CD8-positive, alpha-beta memory T cell (primary cell): ENCODE measurements at regions not wholly inside any gene's neighbourhood (a gene's known extent, or its start where the extent isn't known, plus 50 kb on each side); places are given as distances from the start of the nearest gene placed in this dataset.
"Not testable (repeated sequence)": the region's sequence is repeated elsewhere in the genome, so short reads cannot be mapped to it uniquely, and the experiment has no call there.

Experiments
- CTCF ChIA-PET: fragments of 350-600 bp; sonication (Branson Sonifier 250); formaldehyde crosslinking; loops from one replicate; lab custom pipeline; 2021; ENCODE audit warnings: antibody characterized with exemption; lab: Charles Lee
- POLR2A ChIA-PET: fragments of 350-600 bp; sonication (Branson Sonifier 250); formaldehyde crosslinking; loops from one replicate; lab custom pipeline; 2021; ENCODE audit warnings: antibody characterized with exemption; lab: Charles Lee
- DNase-seq, 5 donors: peaks; one replicate each; pipeline versions ENCODE4 v3.0.0 to v3.0.0-alpha.2; 2020 to 2022; ENCODE audit warnings: mixed read lengths in 1 of 5
- H3K27ac ChIP-seq: one replicate; pipeline ENCODE4 v1.7.0; 2013; ENCODE audit warnings: low read depth, mild to moderate bottlenecking, low read length, moderate library complexity
- H3K27me3 ChIP-seq: 2 replicates; pipeline ENCODE4 v1.7.0; 2013; ENCODE audit warnings: low read length, mild to moderate bottlenecking; ENCODE audit not compliant: insufficient read depth, poor library complexity, severe bottlenecking
- H3K36me3 ChIP-seq: 2 replicates; pipeline ENCODE4 v1.7.0; 2013; ENCODE audit warnings: mild to moderate bottlenecking, low read length, moderate library complexity; ENCODE audit not compliant: insufficient read depth
- H3K4me1 ChIP-seq: 2 replicates; pipeline ENCODE4 v1.7.0; 2013; ENCODE audit warnings: mild to moderate bottlenecking, low read length, moderate library complexity; ENCODE audit not compliant: insufficient read depth
- H3K4me3 ChIP-seq: 2 replicates; pipeline ENCODE4 v1.7.0; 2013; ENCODE audit warnings: mild to moderate bottlenecking, low read length
- H3K9me3 ChIP-seq: 2 replicates; pipeline ENCODE4 v1.7.0; 2013; ENCODE audit warnings: mild to moderate bottlenecking, low read length
- H3K27ac Mint-ChIP-seq, 8 donors: one replicate each; pipeline ENCODE4 v1.8.0; 2020 to 2021; ENCODE audit warnings: mixed read lengths in 8 of 8, mild to moderate bottlenecking in 6 of 8, inconsistent platforms in 3 of 8, moderate library complexity in 3 of 8
- H3K27me3 Mint-ChIP-seq, 2 donors: one replicate each; pipeline ENCODE4 v1.8.0; 2020 to 2021; ENCODE audit warnings: mixed read lengths in 2 of 2, mild to moderate bottlenecking in 1 of 2, moderate library complexity in 1 of 2
- H3K36me3 Mint-ChIP-seq, 3 donors: one replicate each; pipeline ENCODE4 v1.8.0; 2020 to 2021; ENCODE audit warnings: mixed read lengths in 3 of 3, inconsistent platforms in 1 of 3, mild to moderate bottlenecking in 1 of 3
- H3K4me1 Mint-ChIP-seq, 3 donors: one replicate each; pipeline ENCODE4 v1.8.0; 2020 to 2021; ENCODE audit warnings: mixed read lengths in 3 of 3, inconsistent platforms in 1 of 3, mild to moderate bottlenecking in 1 of 3
- H3K4me3 Mint-ChIP-seq, 7 donors: one replicate each; pipeline ENCODE4 v1.8.0; 2020 to 2021; ENCODE audit warnings: mixed read lengths in 7 of 7, mild to moderate bottlenecking in 6 of 7, moderate library complexity in 4 of 7, inconsistent platforms in 2 of 7
- H3K9me3 Mint-ChIP-seq, 5 donors: one replicate each; pipeline ENCODE4 v1.8.0; 2020 to 2022; ENCODE audit warnings: mixed read lengths in 5 of 5, mild to moderate bottlenecking in 3 of 5, moderate library complexity in 2 of 5, inconsistent platforms in 1 of 5

- Histone ChIP-seq H3K4me3 (no peak overlapping the region), H3K4me1 (no peaks in the 10 kb centered on the region), H3K36me3 (no peaks in the 10 kb centered on the region), H3K9me3 (no peaks in the 10 kb centered on the region), H3K27ac (no peak overlapping the region), H3K27me3 (no peaks in the 10 kb centered on the region)
- H3K9me3 Mint-ChIP-seq: peaks cover 2 to 27% (median 7%) of the 10 kb centered on the region in 5 donors
- no peak overlapping the region for H3K4me3 Mint-ChIP-seq
- no peak overlapping the region for H3K27ac Mint-ChIP-seq
- peaks cover 0 to 1% of the 10 kb centered on the region in 2 donors for H3K27me3 Mint-ChIP-seq
- DNase-seq: no peak
- H3K4me1 Mint-ChIP-seq: no peaks in the 10 kb centered on the region
- ChIA-PET CTCF (no interaction called here), POLR2A (no interaction called here)
- no peaks in the 10 kb centered on the region for H3K36me3 Mint-ChIP-seq
These were observed 414.6 kb downstream of the TDRD3 start for GRCh38 chr13:60811581-60811980.

GRCh38 chr13:60805640-60806039 lies 408.6 kb downstream of the TDRD3 start:
- H3K27ac ChIP-seq, H3K36me3 ChIP-seq, H3K4me1 ChIP-seq, H3K36me3 Mint-ChIP-seq, H3K27me3 Mint-ChIP-seq, H3K4me3 ChIP-seq, H3K27ac Mint-ChIP-seq, H3K27me3 ChIP-seq, POLR2A ChIA-PET, H3K4me1 Mint-ChIP-seq, DNase-seq, H3K9me3 ChIP-seq, H3K4me3 Mint-ChIP-seq, CTCF ChIA-PET: not testable (repeated sequence)
- H3K9me3 Mint-ChIP-seq: peaks cover 2 to 12% (median 5%) of the 10 kb centered on the region in 5 donors

- Mint-ChIP-seq H3K36me3 (no peaks in the 10 kb centered on the region), H3K4me1 (no peaks in the 10 kb centered on the region), H3K4me3 (no peak overlapping the region), H3K27me3 (no peaks in the 10 kb centered on the region), H3K9me3 (peaks cover 0 to 4% (median 0%) of the 10 kb centered on the region in 5 donors), H3K27ac (no peak overlapping the region)
- Histone ChIP-seq H3K4me3 (no peak overlapping the region), H3K27ac (no peak overlapping the region), H3K9me3 (no peaks in the 10 kb centered on the region), H3K4me1 (no peaks in the 10 kb centered on the region), H3K36me3 (no peaks in the 10 kb centered on the region), H3K27me3 (no peaks in the 10 kb centered on the region)
- ChIA-PET POLR2A (no interaction called here), CTCF (no interaction called here)
- no peak for DNase-seq
These were observed 401.5 kb downstream of the TDRD3 start for GRCh38 chr13:60798503-60798902.

- no peak for DNase-seq
- Histone ChIP-seq H3K36me3 (no peaks in the 10 kb centered on the region), H3K27me3 (no peaks in the 10 kb centered on the region), H3K27ac (no peak overlapping the region), H3K4me1 (no peaks in the 10 kb centered on the region), H3K9me3 (no peaks in the 10 kb centered on the region), H3K4me3 (no peak overlapping the region)
- ChIA-PET CTCF (no interaction called here), POLR2A (no interaction called here)
- Mint-ChIP-seq H3K36me3 (no peaks in the 10 kb centered on the region), H3K27me3 (no peaks in the 10 kb centered on the region), H3K4me3 (no peak overlapping the region), H3K27ac (no peak overlapping the region), H3K4me1 (no peaks in the 10 kb centered on the region), H3K9me3 (peaks cover 0 to 2% (median 0%) of the 10 kb centered on the region in 5 donors)
These were observed 400.1 kb downstream of the TDRD3 start for GRCh38 chr13:60797112-60797511.

GRCh38 chr13:60794751-60795150 lies 397.7 kb downstream of the TDRD3 start:
- H3K27me3 Mint-ChIP-seq: no peaks in the 10 kb centered on the region
- H3K27me3 ChIP-seq: no peaks in the 10 kb centered on the region
- no peaks in the 10 kb centered on the region for H3K36me3 Mint-ChIP-seq
- H3K4me1 ChIP-seq: no peaks in the 10 kb centered on the region
- no peak overlapping the region for H3K27ac Mint-ChIP-seq
- ChIA-PET CTCF (no interaction called here), POLR2A (no interaction called here)
- no peak overlapping the region for H3K27ac ChIP-seq
- H3K36me3 ChIP-seq: no peaks in the 10 kb centered on the region
- H3K9me3 ChIP-seq: no peaks in the 10 kb centered on the region
- H3K9me3 Mint-ChIP-seq: peaks cover 0 to 2% (median 0%) of the 10 kb centered on the region in 5 donors
- no peak overlapping the region for H3K4me3 ChIP-seq
- H3K4me1 Mint-ChIP-seq: no peaks in the 10 kb centered on the region
- no peak for DNase-seq
- no peak overlapping the region for H3K4me3 Mint-ChIP-seq

GRCh38 chr13:60790620-60791019 lies 393.6 kb downstream of the TDRD3 start:
- no peaks in the 10 kb centered on the region for H3K27me3 Mint-ChIP-seq
- Histone ChIP-seq H3K27me3 (no peaks in the 10 kb centered on the region), H3K36me3 (no peaks in the 10 kb centered on the region), H3K9me3 (no peaks in the 10 kb centered on the region), H3K4me1 (no peaks in the 10 kb centered on the region), H3K4me3 (no peak overlapping the region), H3K27ac (no peak overlapping the region)
- H3K36me3 Mint-ChIP-seq: no peaks in the 10 kb centered on the region
- H3K4me3 Mint-ChIP-seq: no peak overlapping the region
- no peak for DNase-seq
- CTCF ChIA-PET: no interaction called here
- POLR2A ChIA-PET: no interaction called here
- no peak overlapping the region for H3K27ac Mint-ChIP-seq
- H3K9me3 Mint-ChIP-seq: peaks cover 0 to 2% (median 0%) of the 10 kb centered on the region in 5 donors
- H3K4me1 Mint-ChIP-seq: no peaks in the 10 kb centered on the region

GRCh38 chr13:60788156-60788829 lies 391.3 kb downstream of the TDRD3 start:
- H3K27me3 ChIP-seq: no peaks in the 10 kb centered on the region
- no peak for DNase-seq
- H3K9me3 Mint-ChIP-seq: peaks cover 0 to 4% (median 0%) of the 10 kb centered on the region in 5 donors
- H3K27me3 Mint-ChIP-seq: no peaks in the 10 kb centered on the region
- no peak overlapping the region for H3K27ac Mint-ChIP-seq
- H3K4me1 ChIP-seq: no peaks in the 10 kb centered on the region
- no peaks in the 10 kb centered on the region for H3K36me3 Mint-ChIP-seq
- no peaks in the 10 kb centered on the region for H3K9me3 ChIP-seq
- POLR2A ChIA-PET: no interaction called here
- H3K36me3 ChIP-seq: no peaks in the 10 kb centered on the region
- H3K4me3 Mint-ChIP-seq: no peak overlapping the region
- no peaks in the 10 kb centered on the region for H3K4me1 Mint-ChIP-seq
- H3K27ac ChIP-seq: no peak overlapping the region
- CTCF ChIA-PET: no interaction called here
- no peak overlapping the region for H3K4me3 ChIP-seq

- no peak overlapping the region for H3K4me3 Mint-ChIP-seq
- Histone ChIP-seq H3K4me1 (no peaks in the 10 kb centered on the region), H3K36me3 (no peaks in the 10 kb centered on the region), H3K27ac (no peak overlapping the region), H3K27me3 (no peaks in the 10 kb centered on the region), H3K4me3 (no peak overlapping the region), H3K9me3 (no peaks in the 10 kb centered on the region)
- ChIA-PET CTCF (no interaction called here), POLR2A (no interaction called here)
- H3K4me1 Mint-ChIP-seq: no peaks in the 10 kb centered on the region
- H3K27ac Mint-ChIP-seq: no peak overlapping the region
- no peaks in the 10 kb centered on the region for H3K36me3 Mint-ChIP-seq
- no peaks in the 10 kb centered on the region for H3K27me3 Mint-ChIP-seq
- peaks cover 2 to 10% (median 3%) of the 10 kb centered on the region in 5 donors for H3K9me3 Mint-ChIP-seq
- no peak for DNase-seq
These were observed 390.1 kb downstream of the TDRD3 start for GRCh38 chr13:60787083-60787482.
